DND-41 (cell line): ENCODE measurements at regions not wholly inside any gene's neighbourhood (a gene's known extent, or its start where the extent isn't known, plus 50 kb on each side); places are given as distances from the start of the nearest gene placed in this dataset.

Source experiments
- ATAC-seq: fragments of 200-7000 bp; cut with Tn5 transposase; 3 replicates; pipeline ENCODE4 v1.9.1; 2021; ENCODE audit warnings: low read depth; ENCODE audit not compliant: insufficient read depth
- DNase-seq: peaks from one replicate; pipeline ENCODE4 v3.0.0-alpha.2; 2020
- H2AFZ ChIP-seq: 2 replicates; pipeline ENCODE4 v1.6.0; 2012; ENCODE audit warnings: low read depth, low read length
- H3K27ac ChIP-seq: 2 replicates; pipeline ENCODE4 v1.5.1; 2012; ENCODE audit warnings: low read length, inconsistent platforms
- H3K27me3 ChIP-seq: fragments of 200-600 bp; sonication (generic); 2 replicates; pipeline ENCODE4 v1.6.0; 2012; ENCODE audit warnings: low read length, mild to moderate bottlenecking, inconsistent platforms; ENCODE audit not compliant: insufficient read depth, poor library complexity
- H3K36me3 ChIP-seq: 2 replicates; pipeline ENCODE4 v1.5.1; 2012; ENCODE audit warnings: low read length, inconsistent platforms; ENCODE audit not compliant: insufficient read depth
- H3K4me1 ChIP-seq: 2 replicates; pipeline ENCODE4 v1.5.1; 2012; ENCODE audit warnings: mild to moderate bottlenecking, low read length; ENCODE audit not compliant: insufficient read depth
- H3K4me2 ChIP-seq: 2 replicates; pipeline ENCODE4 v1.6.0; 2012; ENCODE audit warnings: mild to moderate bottlenecking, moderate library complexity, low read length, inconsistent platforms; ENCODE audit not compliant: insufficient read depth
- H3K4me3 ChIP-seq, 2 experiments: fragments of 200-600 bp in 1 of 2; shearing (Covaris generic) in 1 of 2; 2 replicates each; pipeline ENCODE4 v1.5.1; 2012 to 2016; ENCODE audit warnings: inconsistent platforms in 2 of 2, low read length in 2 of 2, mild to moderate bottlenecking in 2 of 2, low read depth in 1 of 2, moderate library complexity in 1 of 2
- H3K79me2 ChIP-seq: 2 replicates; pipeline ENCODE4 v1.6.0; 2012; ENCODE audit warnings: low read length, inconsistent platforms; ENCODE audit not compliant: insufficient read depth
- H3K9ac ChIP-seq: 2 replicates; pipeline ENCODE4 v1.6.0; 2012; ENCODE audit warnings: low read depth, mild to moderate bottlenecking, inconsistent platforms, low read length, moderate library complexity
- H3K9me3 ChIP-seq: 2 replicates; pipeline ENCODE4 v1.5.1; 2012; ENCODE audit warnings: low read length, moderate library complexity, mild to moderate bottlenecking, inconsistent platforms; ENCODE audit not compliant: insufficient read depth, severe bottlenecking
- H4K20me1 ChIP-seq: 2 replicates; pipeline ENCODE4 v1.6.0; 2012; ENCODE audit warnings: low read length; ENCODE audit not compliant: insufficient read depth
- EZH2 ChIP-seq: IDR thresholded peaks from 3 replicates; pipeline ENCODE4 v1.6.1; 2012; ENCODE audit warnings: borderline replicate concordance, low read depth, mild to moderate bottlenecking, moderate library complexity, low read length, inconsistent platforms; ENCODE audit not compliant: severe bottlenecking
- TF ChIP-seq, protein P1 (sequence below): IDR thresholded peaks from 2 replicates; pipeline ENCODE4 v1.5.1; 2012; ENCODE audit warnings: borderline replicate concordance, low read length, moderate library complexity, mild to moderate bottlenecking; ENCODE audit not compliant: poor library complexity, severe bottlenecking; ENCODE audit errors: extremely low read depth

GRCh38 chr10:8614054-8614565 is 559.6 kb downstream of the GATA3 start:
- no peaks in the 10 kb centered on the region for H3K27me3 ChIP-seq
- no peak for TF ChIP-seq EZH2
- TF ChIP-seq, protein P1, sequence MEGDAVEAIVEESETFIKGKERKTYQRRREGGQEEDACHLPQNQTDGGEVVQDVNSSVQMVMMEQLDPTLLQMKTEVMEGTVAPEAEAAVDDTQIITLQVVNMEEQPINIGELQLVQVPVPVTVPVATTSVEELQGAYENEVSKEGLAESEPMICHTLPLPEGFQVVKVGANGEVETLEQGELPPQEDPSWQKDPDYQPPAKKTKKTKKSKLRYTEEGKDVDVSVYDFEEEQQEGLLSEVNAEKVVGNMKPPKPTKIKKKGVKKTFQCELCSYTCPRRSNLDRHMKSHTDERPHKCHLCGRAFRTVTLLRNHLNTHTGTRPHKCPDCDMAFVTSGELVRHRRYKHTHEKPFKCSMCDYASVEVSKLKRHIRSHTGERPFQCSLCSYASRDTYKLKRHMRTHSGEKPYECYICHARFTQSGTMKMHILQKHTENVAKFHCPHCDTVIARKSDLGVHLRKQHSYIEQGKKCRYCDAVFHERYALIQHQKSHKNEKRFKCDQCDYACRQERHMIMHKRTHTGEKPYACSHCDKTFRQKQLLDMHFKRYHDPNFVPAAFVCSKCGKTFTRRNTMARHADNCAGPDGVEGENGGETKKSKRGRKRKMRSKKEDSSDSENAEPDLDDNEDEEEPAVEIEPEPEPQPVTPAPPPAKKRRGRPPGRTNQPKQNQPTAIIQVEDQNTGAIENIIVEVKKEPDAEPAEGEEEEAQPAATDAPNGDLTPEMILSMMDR, result no peak

GRCh38 chr10:8615118-8615517 is 560.6 kb downstream of the GATA3 start:
- no peaks in the 10 kb centered on the region for H4K20me1 ChIP-seq
- no peaks in the 10 kb centered on the region for H3K79me2 ChIP-seq
- no peaks in the 10 kb centered on the region for H3K27me3 ChIP-seq
- no peaks in the 10 kb centered on the region for H3K4me1 ChIP-seq
- H3K4me2 ChIP-seq, result no peak overlapping the region
- ATAC-seq (no peak), DNase-seq (no peak)
- H3K36me3 ChIP-seq, result no peaks in the 10 kb centered on the region
- no peak overlapping the region for H3K27ac ChIP-seq
- H3K4me3 ChIP-seq, result no peak overlapping the region
- no peaks in the 10 kb centered on the region for H3K9me3 ChIP-seq
- no peak overlapping the region for H3K9ac ChIP-seq
- no peak overlapping the region for H2AFZ ChIP-seq
- TF ChIP-seq, protein P1, result no peak
- no peak for TF ChIP-seq EZH2

More at GRCh38 chr10:8614054-8614565, 559.6 kb downstream of the GATA3 start:
- no peaks in the 10 kb centered on the region for H3K79me2 ChIP-seq
- no peak overlapping the region for H2AFZ ChIP-seq
- DNase-seq (no peak), ATAC-seq (no peak)
- H3K36me3 ChIP-seq, result no peaks in the 10 kb centered on the region
- H3K4me3 ChIP-seq, result no peak overlapping the region
- H3K27ac ChIP-seq, result no peak overlapping the region
- H4K20me1 ChIP-seq, result no peaks in the 10 kb centered on the region
- no peak overlapping the region for H3K4me2 ChIP-seq
- no peaks in the 10 kb centered on the region for H3K9me3 ChIP-seq
- no peak overlapping the region for H3K9ac ChIP-seq
- no peaks in the 10 kb centered on the region for H3K4me1 ChIP-seq

DNA sequence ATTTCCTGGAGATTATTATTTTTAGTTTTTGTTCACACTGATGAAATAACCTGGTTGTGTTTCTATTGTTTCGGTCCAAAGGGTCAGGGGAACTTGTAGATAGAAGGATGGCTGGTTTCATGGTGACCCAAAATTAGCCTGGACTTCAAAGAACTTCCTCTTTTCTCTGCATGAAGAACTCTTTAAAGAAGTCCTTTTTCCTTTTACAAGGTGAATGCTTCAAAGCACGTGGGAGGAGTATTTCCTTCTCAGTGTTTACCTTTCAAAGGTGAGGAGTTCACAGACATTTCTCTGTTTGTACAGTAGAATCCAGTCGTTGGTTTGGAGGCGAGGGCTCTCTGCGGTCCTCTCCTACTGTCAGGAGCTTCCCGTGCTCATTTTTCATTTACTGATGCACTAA is 561.7 kb downstream of the GATA3 start:
- Histone ChIP-seq H2AFZ (no peak overlapping the region), H4K20me1 (no peaks in the 10 kb centered on the region), H3K27ac (no peak overlapping the region), H3K4me2 (no peak overlapping the region), H3K4me3 (no peak overlapping the region), H3K79me2 (no peaks in the 10 kb centered on the region), H3K36me3 (no peaks in the 10 kb centered on the region), H3K9me3 (no peaks in the 10 kb centered on the region), H3K4me1 (no peaks in the 10 kb centered on the region), H3K9ac (no peak overlapping the region), H3K27me3 (no peaks in the 10 kb centered on the region)
- TF ChIP-seq, protein P1, result no peak
- TF ChIP-seq EZH2, result no peak
- no peak for DNase-seq
- ATAC-seq, result no peak

- H3K4me3 ChIP-seq, result no peak overlapping the region
- H3K79me2 ChIP-seq, result no peaks in the 10 kb centered on the region
- no peak overlapping the region for H3K4me2 ChIP-seq
- no peak overlapping the region for H3K9ac ChIP-seq
- no peaks in the 10 kb centered on the region for H3K9me3 ChIP-seq
- H3K4me1 ChIP-seq, result no peaks in the 10 kb centered on the region
- H2AFZ ChIP-seq, result no peak overlapping the region
- no peaks in the 10 kb centered on the region for H3K36me3 ChIP-seq
- H3K27ac ChIP-seq, result no peak overlapping the region
- no peaks in the 10 kb centered on the region for H3K27me3 ChIP-seq
- H4K20me1 ChIP-seq, result no peaks in the 10 kb centered on the region
- no peak for TF ChIP-seq EZH2
- TF ChIP-seq, protein P1, result no peak
- no peak for ATAC-seq
- DNase-seq, result no peak
These were observed 563.3 kb downstream of the GATA3 start for GRCh38 chr10:8617792-8618191.
